GM23248 (cell line): ENCODE measurements at regions not wholly inside any gene's neighbourhood (a gene's known extent, or its start where the extent isn't known, plus 50 kb on each side); places are given as distances from the start of the nearest gene placed in this dataset.

ENCODE experiments used
- DNase-seq: peaks from one replicate; pipeline ENCODE4 v3.0.0-alpha.2; 2015
- H2AFZ ChIP-seq: fragments of 200-600 bp; sonication (generic); 2 replicates; pipeline ENCODE4 v1.6.1; 2016; ENCODE audit warnings: antibody characterized with exemption
- H3F3A ChIP-seq: fragments of 200-600 bp; sonication (generic); 2 replicates; pipeline ENCODE4 v1.6.1; 2016; ENCODE audit warnings: mild to moderate bottlenecking, antibody characterized with exemption, mixed run types; ENCODE audit not compliant: insufficient read depth
- H3K27ac ChIP-seq: fragments of 200-600 bp; sonication (generic); 2 replicates; pipeline ENCODE4 v1.5.1; 2016; ENCODE audit warnings: mild to moderate bottlenecking
- H3K27me3 ChIP-seq: fragments of 200-600 bp; sonication (generic); replicated peaks from 2 replicates; pipeline ENCODE4 v1.6.1; 2016; ENCODE audit warnings: mild to moderate bottlenecking; ENCODE audit not compliant: insufficient read depth
- H3K36me3 ChIP-seq: fragments of 200-600 bp; sonication (generic); 2 replicates; pipeline ENCODE4 v1.6.1; 2016; ENCODE audit warnings: low read depth, mild to moderate bottlenecking
- H3K4me1 ChIP-seq: fragments of 200-600 bp; sonication (generic); 2 replicates; pipeline ENCODE4 v1.6.1; 2016; ENCODE audit warnings: mild to moderate bottlenecking; ENCODE audit not compliant: insufficient read depth
- H3K4me2 ChIP-seq: fragments of 200-600 bp; sonication (generic); one replicate; pipeline ENCODE4 v1.6.1; 2016; ENCODE audit warnings: mild to moderate bottlenecking; ENCODE audit not compliant: unreplicated experiment
- H3K4me3 ChIP-seq: fragments of 200-600 bp; sonication (generic); 2 replicates; pipeline ENCODE4 v1.5.1; 2016; ENCODE audit warnings: mild to moderate bottlenecking
- H3K79me2 ChIP-seq: fragments of 200-600 bp; sonication (generic); 2 replicates; pipeline ENCODE4 v1.6.1; 2016; ENCODE audit warnings: mild to moderate bottlenecking; ENCODE audit not compliant: insufficient read depth
- H3K9ac ChIP-seq: fragments of 200-600 bp; sonication (generic); 2 replicates; pipeline ENCODE4 v1.6.1; 2016; ENCODE audit warnings: mild to moderate bottlenecking
- H3K9me2 ChIP-seq: fragments of 200-600 bp; sonication (generic); 2 replicates; pipeline ENCODE4 v1.6.1; 2016; ENCODE audit warnings: mixed run types, mild to moderate bottlenecking, moderate library complexity; ENCODE audit not compliant: insufficient read depth
- H3K9me3 ChIP-seq: fragments of 200-600 bp; sonication (generic); one replicate; pipeline ENCODE4 v1.6.1; 2017; ENCODE audit warnings: low read depth
- H4K20me1 ChIP-seq: fragments of 200-600 bp; sonication (generic); 2 replicates; pipeline ENCODE4 v1.6.0; 2016; ENCODE audit not compliant: insufficient read depth
- EZH2 ChIP-seq: fragments of 200-600 bp; sonication (generic); IDR thresholded peaks from 2 replicates; pipeline ENCODE4 v1.6.1; 2018; ENCODE audit warnings: antibody characterized with exemption, mild to moderate bottlenecking; ENCODE audit not compliant: insufficient read depth, poor library complexity, severe bottlenecking
- EZH2phosphoT487 ChIP-seq: fragments of 200-600 bp; sonication (generic); IDR thresholded peaks from 2 replicates; pipeline ENCODE4 v1.6.1; 2018; ENCODE audit warnings: antibody characterized with exemption, moderate library complexity, mild to moderate bottlenecking, low read depth; ENCODE audit not compliant: insufficient read depth
- WGBS, 2 experiments: methylation state at CpG; one replicate each; pipeline ENCODE4 v1.1.6; 2015 to 2017; ENCODE audit warnings: low lambda C conversion rate in 2 of 2, low coverage in 1 of 2; ENCODE audit errors: missing lambda C conversion rate in 2 of 2; 5-methylcytosine and 5-hydroxymethylcytosine counted together
- in situ Hi-C: fragments of 300-500 bp; cut with MboI; formaldehyde crosslinking; loops from 2 replicates; pipeline ENCODE4 v1.15.0; 2020

- no peak for DNase-seq
Observed at GRCh38 chr11:20308601-20309000, 54.9 kb upstream of the HTATIP2 start.

GRCh38 chr11:20303391-20303965 is 60.0 kb upstream of the HTATIP2 start:
- Histone ChIP-seq H3K79me2 (no peaks in the 10 kb centered on the region), H3K9me3 (no peaks in the 10 kb centered on the region), H3F3A (no peaks in the 10 kb centered on the region), H3K4me1 (no peaks in the 10 kb centered on the region), H3K4me2 (no peak overlapping the region), H3K36me3 (no peaks in the 10 kb centered on the region), H3K27ac (no peak overlapping the region), H4K20me1 (no peaks in the 10 kb centered on the region), H2AFZ (no peak overlapping the region), H3K27me3 (peaks cover 27% of the 10 kb centered on the region; the same call in 1 of the 2 replicates), H3K4me3 (no peak overlapping the region), H3K9me2 (no peaks in the 10 kb centered on the region), H3K9ac (no peak overlapping the region)
- no peak for DNase-seq
- WGBS, 2 experiments: 4 to 11% methylated on average over 6 of the region's 6 CpGs
- TF ChIP-seq EZH2phosphoT487 (no peak), EZH2 (no peak)
- in situ Hi-C loops: no loop called here

More at GRCh38 chr11:20308601-20309000, 54.9 kb upstream of the HTATIP2 start:
- peaks cover 36% of the 10 kb centered on the region; the same call in 1 of the 2 replicates for H3K27me3 ChIP-seq
- H3F3A ChIP-seq: no peaks in the 10 kb centered on the region
- H4K20me1 ChIP-seq: no peaks in the 10 kb centered on the region
- H3K4me3 ChIP-seq: no peak overlapping the region
- in situ Hi-C loops: no loop called here
- 8 to 16% methylated on average over 2 of the region's 2 CpGs for WGBS, 2 experiments
- no peaks in the 10 kb centered on the region for H3K36me3 ChIP-seq
- no peak overlapping the region for H3K27ac ChIP-seq
- H3K79me2 ChIP-seq: no peaks in the 10 kb centered on the region
- H3K9me3 ChIP-seq: no peaks in the 10 kb centered on the region
- H3K4me1 ChIP-seq: no peaks in the 10 kb centered on the region
- no peak overlapping the region for H3K9ac ChIP-seq
- no peak overlapping the region for H3K4me2 ChIP-seq
- TF ChIP-seq EZH2: no peak
- no peak for TF ChIP-seq EZH2phosphoT487
- no peak overlapping the region for H2AFZ ChIP-seq
- no peaks in the 10 kb centered on the region for H3K9me2 ChIP-seq

GRCh38 chr11:20293992-20294391 is 69.5 kb upstream of the HTATIP2 start:
- DNase-seq: no peak
- Histone ChIP-seq H3K27ac (no peak overlapping the region), H4K20me1 (no peaks in the 10 kb centered on the region), H3K9me3 (no peaks in the 10 kb centered on the region), H2AFZ (no peak overlapping the region), H3F3A (no peaks in the 10 kb centered on the region), H3K9ac (no peak overlapping the region), H3K4me3 (no peak overlapping the region), H3K36me3 (no peaks in the 10 kb centered on the region), H3K79me2 (no peaks in the 10 kb centered on the region), H3K9me2 (no peaks in the 10 kb centered on the region), H3K27me3 (peaks cover 14% of the 10 kb centered on the region; the same call in 1 of the 2 replicates), H3K4me2 (no peak overlapping the region), H3K4me1 (no peaks in the 10 kb centered on the region)
- 59 to 64% methylated on average over 4 of the region's 4 CpGs for WGBS, 2 experiments
- TF ChIP-seq EZH2 (no peak), EZH2phosphoT487 (no peak)
- in situ Hi-C loops: no loop called here

GRCh38 chr11:20293531-20293930 is 70.0 kb upstream of the HTATIP2 start:
- Histone ChIP-seq H3K4me3 (no peak overlapping the region), H3K9me2 (no peaks in the 10 kb centered on the region), H3K4me1 (no peaks in the 10 kb centered on the region), H3K4me2 (no peak overlapping the region), H3K27ac (no peak overlapping the region), H3K9ac (no peak overlapping the region), H3K27me3 (peaks cover 17% of the 10 kb centered on the region; the same call in 1 of the 2 replicates), H3K79me2 (no peaks in the 10 kb centered on the region), H3K9me3 (no peaks in the 10 kb centered on the region), H3K36me3 (no peaks in the 10 kb centered on the region), H4K20me1 (no peaks in the 10 kb centered on the region), H3F3A (no peaks in the 10 kb centered on the region), H2AFZ (no peak overlapping the region)
- no peak for TF ChIP-seq EZH2phosphoT487
- TF ChIP-seq EZH2: no peak
- DNase-seq: no peak
- in situ Hi-C loops: no loop called here
- WGBS, 2 experiments: 25 to 39% methylated on average over 1 of the region's 1 CpG

GRCh38 chr11:20289732-20290131 is 73.8 kb upstream of the HTATIP2 start:
- H3K4me2 ChIP-seq: no peak overlapping the region
- whole genome bisulfite sequencing, 2 experiments: 0 to 1% methylated on average over 2 of the region's 2 CpGs
- DNase-seq: no peak
- H3K4me1 ChIP-seq: no peaks in the 10 kb centered on the region
- H4K20me1 ChIP-seq: no peaks in the 10 kb centered on the region
- H3K9me3 ChIP-seq: no peaks in the 10 kb centered on the region
- H3K4me3 ChIP-seq: no peak overlapping the region
- H3K9me2 ChIP-seq: no peaks in the 10 kb centered on the region
- in situ Hi-C loops: no loop called here
- H3K79me2 ChIP-seq: no peaks in the 10 kb centered on the region
- H3K9ac ChIP-seq: no peak overlapping the region
- TF ChIP-seq EZH2 (no peak), EZH2phosphoT487 (no peak)
- H3F3A ChIP-seq: no peaks in the 10 kb centered on the region
- no peak overlapping the region for H2AFZ ChIP-seq
- peaks cover 31% of the 10 kb centered on the region for H3K27me3 ChIP-seq
- H3K36me3 ChIP-seq: no peaks in the 10 kb centered on the region
- no peak overlapping the region for H3K27ac ChIP-seq
